HG02642 (cell line): ENCODE measurements at regions not wholly inside any gene's neighbourhood (a gene's known extent, or its start where the extent isn't known, plus 50 kb on each side); places are given as distances from the start of the nearest gene placed in this dataset.
"Not testable (repeated sequence)": the region's sequence is repeated elsewhere in the genome, so short reads cannot be mapped to it uniquely, and the experiment has no call there.

Experiments used
- ATAC-seq: cut with Tn5 transposase; IDR thresholded peaks from one replicate; pipeline ENCODE4 v1.9.1; 2021; ENCODE audit warnings: mild to moderate bottlenecking; ENCODE audit not compliant: unreplicated experiment, poor library complexity

GRCh38 chr11:97880209-97880608 lies 1140.5 kb upstream of the CNTN5 start:
- ATAC-seq = no peak

GRCh38 chr11:97883086-97883485 lies 1137.7 kb upstream of the CNTN5 start:
- no peak for ATAC-seq

GRCh38 chr11:97888641-97889040 lies 1132.1 kb upstream of the CNTN5 start:
- no peak for ATAC-seq

DNA sequence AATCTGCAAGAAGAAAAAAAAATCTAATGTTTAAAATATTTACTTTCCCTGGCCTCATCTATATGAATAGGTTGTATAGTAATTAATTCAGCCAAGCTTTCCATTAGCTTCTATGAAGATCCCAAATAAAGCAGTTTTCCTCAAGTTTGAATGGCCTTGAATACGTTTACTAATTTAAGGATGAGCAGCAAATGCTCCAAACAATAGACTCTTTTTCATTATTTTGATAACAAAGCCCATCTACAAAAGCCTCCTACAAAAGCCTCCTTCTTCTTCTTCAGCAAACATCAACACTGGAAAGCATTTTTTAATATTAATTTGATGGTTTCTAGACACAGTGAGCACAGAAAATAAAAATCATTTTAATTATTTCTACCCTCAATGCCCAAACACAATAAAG lies 1130.3 kb upstream of the CNTN5 start:
- ATAC-seq = no peak

- ATAC-seq = no peak
These were observed 1127.1 kb upstream of the CNTN5 start for GRCh38 chr11:97893612-97894011.

DNA sequence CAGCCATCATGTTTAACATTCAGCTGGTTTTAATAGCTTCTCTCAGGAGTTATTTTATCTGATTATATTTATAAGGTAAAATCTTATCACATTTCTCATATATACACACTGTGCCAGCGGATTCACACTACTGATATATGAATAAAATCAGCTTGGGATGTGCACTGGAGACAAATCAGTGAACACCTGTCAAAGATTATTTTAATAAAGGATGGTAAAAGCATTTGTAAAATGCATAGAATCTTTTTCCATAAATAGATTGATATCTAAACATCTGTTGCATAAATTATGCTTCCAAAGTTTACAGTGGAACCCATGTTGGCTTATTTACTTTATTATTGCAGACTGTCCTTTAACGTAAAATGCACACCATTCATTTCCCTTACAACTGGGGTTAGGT lies 1125.8 kb upstream of the CNTN5 start:
- no peak for ATAC-seq

DNA sequence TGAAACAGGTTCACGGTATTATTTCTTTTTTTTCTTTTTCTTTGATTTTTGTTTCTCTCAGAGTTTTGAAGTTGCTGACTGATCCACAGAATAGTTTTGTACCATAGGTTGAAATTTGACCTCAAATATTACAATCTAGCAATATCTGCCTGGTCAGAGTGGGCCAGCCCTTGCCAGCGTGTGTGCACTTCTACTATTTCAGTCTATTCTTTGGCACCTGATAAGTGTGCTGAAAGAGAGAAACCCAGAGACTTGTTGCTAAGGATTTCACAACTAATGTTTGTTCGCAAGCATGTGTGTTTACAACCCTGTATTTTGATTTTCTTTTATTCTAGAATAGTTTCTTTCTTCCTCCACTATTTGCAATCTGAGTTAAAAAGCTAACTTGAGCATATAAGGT lies 1125.2 kb upstream of the CNTN5 start:
- ATAC-seq = no peak

DNA sequence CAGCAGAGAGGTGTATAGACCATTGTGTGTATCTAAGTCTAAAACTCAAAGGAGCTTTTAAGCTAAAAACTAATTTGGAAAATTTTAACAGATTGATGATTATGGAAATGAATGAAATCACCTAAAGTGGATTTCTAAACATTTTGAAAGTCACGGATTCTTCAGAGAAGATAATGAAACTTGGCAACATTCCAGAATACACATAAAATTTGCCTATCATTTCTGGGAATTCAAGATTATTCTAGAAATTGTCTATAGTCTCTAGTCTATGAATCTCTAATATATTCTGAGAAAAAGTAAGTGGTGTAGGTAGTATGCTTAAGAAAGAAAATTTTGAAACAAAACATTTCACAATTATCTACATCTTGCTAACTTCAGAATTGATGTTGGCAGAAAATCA lies 1117.9 kb upstream of the CNTN5 start:
- no peak for ATAC-seq

GRCh38 chr11:97905101-97905500 lies 1115.6 kb upstream of the CNTN5 start:
- no peak for ATAC-seq

- no peak for ATAC-seq
These were observed 1115.1 kb upstream of the CNTN5 start for GRCh38 chr11:97905671-97906070.

GRCh38 chr11:97908354-97908753 lies 1112.4 kb upstream of the CNTN5 start:
- ATAC-seq = no peak

DNA sequence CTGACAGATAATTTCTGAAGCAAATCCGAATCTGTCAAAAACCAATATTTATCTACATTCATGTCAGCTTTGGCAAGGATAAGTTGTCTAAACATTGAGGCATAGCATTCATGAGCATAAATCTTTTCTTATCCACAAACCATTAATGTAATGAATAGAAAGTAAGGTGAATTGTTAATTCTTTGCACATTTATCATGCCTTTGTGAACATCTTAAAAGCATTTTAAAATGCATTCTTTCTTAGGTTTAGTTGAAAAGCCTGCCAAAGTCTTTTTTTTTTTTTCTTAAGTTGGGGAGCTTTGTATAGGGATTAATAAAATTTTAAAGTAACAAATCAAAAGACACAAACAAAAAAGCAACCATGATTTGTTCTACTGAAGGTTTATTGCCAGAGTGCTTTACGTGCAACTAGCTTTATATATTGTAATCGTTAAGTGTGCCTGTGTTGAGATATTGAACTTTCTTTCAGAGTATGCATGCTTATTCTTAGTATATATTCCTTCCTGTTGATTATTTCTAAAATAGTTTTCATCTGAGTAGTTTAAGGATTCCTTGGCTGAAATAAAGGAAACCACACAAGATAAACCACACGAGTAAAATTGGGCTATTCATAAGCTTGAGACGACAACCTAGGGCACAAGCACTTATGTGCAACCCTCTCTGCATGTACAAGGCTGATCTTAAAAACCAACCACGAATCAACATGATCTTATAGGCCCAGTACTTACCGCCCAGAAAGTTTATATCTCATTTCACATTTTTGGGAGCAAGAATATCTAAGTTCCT lies 1110.9 kb upstream of the CNTN5 start:
- ATAC-seq = no peak

- no peak for ATAC-seq
These were observed 1108.1 kb upstream of the CNTN5 start for GRCh38 chr11:97912629-97913028.

GRCh38 chr11:97922933-97923332 lies 1097.8 kb upstream of the CNTN5 start:
- not testable (repeated sequence) for ATAC-seq

GRCh38 chr11:97934572-97935208 lies 1086.1 kb upstream of the CNTN5 start:
- no peak for ATAC-seq

DNA sequence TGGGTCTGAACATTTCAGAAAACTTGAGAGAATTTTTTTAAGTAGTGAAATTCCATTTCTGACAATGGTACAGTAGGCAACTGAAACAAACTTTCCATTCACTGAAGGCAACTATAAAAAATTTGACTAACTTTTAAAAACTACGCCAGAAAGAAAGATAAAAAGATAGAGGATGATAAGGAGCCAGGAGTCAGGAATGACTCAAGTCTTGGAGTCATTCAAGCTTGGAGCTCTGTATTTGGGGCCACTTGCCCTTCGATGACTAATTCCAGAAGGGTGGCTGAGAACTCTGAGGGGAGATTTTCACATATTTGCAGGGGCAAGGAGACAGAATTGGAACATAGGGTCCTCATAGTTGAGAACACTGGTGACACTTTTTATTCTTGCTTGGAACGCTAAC lies 1083.2 kb upstream of the CNTN5 start:
- no peak for ATAC-seq

- no peak for ATAC-seq
These were observed 1082.0 kb upstream of the CNTN5 start for GRCh38 chr11:97938789-97939188.

- ATAC-seq = no peak
These were observed 1077.3 kb upstream of the CNTN5 start for GRCh38 chr11:97943493-97943892.

- no peak for ATAC-seq
These were observed 1072.0 kb upstream of the CNTN5 start for GRCh38 chr11:97948793-97949192.

DNA sequence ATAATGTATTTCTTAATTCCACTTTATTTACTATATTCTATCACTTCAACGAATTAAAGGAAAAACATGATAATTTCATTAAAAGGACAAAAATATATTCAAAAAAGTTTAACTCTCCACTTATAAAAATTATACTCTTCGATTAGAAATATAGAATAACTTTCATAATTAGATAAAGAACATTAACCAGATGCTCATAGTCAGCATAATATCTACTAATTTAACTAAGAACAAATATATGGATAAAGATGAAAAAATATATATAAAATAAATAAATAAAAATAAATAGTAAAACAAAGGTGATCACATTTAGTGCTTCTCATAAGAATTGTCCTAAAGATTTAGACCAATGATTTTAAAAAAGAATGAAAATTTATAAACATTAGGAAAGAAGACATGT lies 1065.2 kb upstream of the CNTN5 start:
- no peak for ATAC-seq

GRCh38 chr11:97956904-97957303 lies 1063.8 kb upstream of the CNTN5 start:
- no peak for ATAC-seq

GRCh38 chr11:97961431-97961830 lies 1059.3 kb upstream of the CNTN5 start:
- no peak for ATAC-seq
